Central memory CD8-positive, alpha-beta T cell (primary cell): ENCODE measurements at regions not wholly inside any gene's neighbourhood (a gene's known extent, or its start where the extent isn't known, plus 50 kb on each side); places are given as distances from the start of the nearest gene placed in this dataset.
"Not testable (repeated sequence)": the region's sequence is repeated elsewhere in the genome, so short reads cannot be mapped to it uniquely, and the experiment has no call there.

Experiments used
- ATAC-seq: fragments of 150-1000 bp; cut with Tn5 transposase; replicated peaks from 2 replicates; pipeline ENCODE4 v1.10.0; 2022; ENCODE audit warnings: mild to moderate bottlenecking, moderate FRiP score, moderate number of reproducible peaks; ENCODE audit not compliant: poor library complexity, severe bottlenecking; ENCODE audit errors: extremely low read depth
- DNase-seq, 2 donors: peaks; one replicate each; pipeline ENCODE4 v3.0.0; 2021; ENCODE audit warnings: low spot score in 2 of 2
- H3K27ac Mint-ChIP-seq: one replicate; pipeline ENCODE4 v1.8.0; 2022; ENCODE audit warnings: low read depth, mild to moderate bottlenecking, moderate library complexity, mixed read lengths
- H3K27me3 Mint-ChIP-seq: one replicate; pipeline ENCODE4 v1.8.0; 2022; ENCODE audit warnings: mixed read lengths
- H3K36me3 Mint-ChIP-seq: one replicate; pipeline ENCODE4 v1.8.0; 2022; ENCODE audit warnings: mild to moderate bottlenecking, moderate library complexity, mixed read lengths; ENCODE audit not compliant: insufficient read depth
- H3K4me1 Mint-ChIP-seq: one replicate; pipeline ENCODE4 v1.8.0; 2022; ENCODE audit warnings: mixed read lengths
- H3K4me3 Mint-ChIP-seq: one replicate; pipeline ENCODE4 v1.8.0; 2022; ENCODE audit warnings: mild to moderate bottlenecking, moderate library complexity, mixed read lengths
- H3K9me3 Mint-ChIP-seq: one replicate; pipeline ENCODE4 v1.8.0; 2022; ENCODE audit warnings: mixed read lengths

GRCh38 chr7:155945670-155946325, 133.5 kb upstream of the SHH start:
- H3K27me3 Mint-ChIP-seq = no peaks in the 10 kb centered on the region
- no peak overlapping the region for H3K27ac Mint-ChIP-seq
- no peaks in the 10 kb centered on the region for H3K4me1 Mint-ChIP-seq
- H3K36me3 Mint-ChIP-seq = peaks cover 2% of the 10 kb centered on the region
- peaks cover 7% of the 10 kb centered on the region for H3K9me3 Mint-ChIP-seq
- no peak for DNase-seq
- H3K4me3 Mint-ChIP-seq = no peak overlapping the region
- no peak for ATAC-seq

GRCh38 chr7:155944901-155945300, 132.6 kb upstream of the SHH start:
- peaks cover 2% of the 10 kb centered on the region for H3K36me3 Mint-ChIP-seq
- no peak for DNase-seq
- H3K27ac Mint-ChIP-seq = no peak overlapping the region
- peaks cover 7% of the 10 kb centered on the region for H3K9me3 Mint-ChIP-seq
- no peak for ATAC-seq
- H3K27me3 Mint-ChIP-seq = no peaks in the 10 kb centered on the region
- H3K4me3 Mint-ChIP-seq = no peak overlapping the region
- no peaks in the 10 kb centered on the region for H3K4me1 Mint-ChIP-seq

- no peak overlapping the region for H3K27ac Mint-ChIP-seq
- peaks cover 4% of the 10 kb centered on the region for H3K27me3 Mint-ChIP-seq
- H3K36me3 Mint-ChIP-seq = peaks cover 2% of the 10 kb centered on the region
- no peaks in the 10 kb centered on the region for H3K4me1 Mint-ChIP-seq
- H3K4me3 Mint-ChIP-seq = no peak overlapping the region
- ATAC-seq = no peak
- peaks cover 7% of the 10 kb centered on the region for H3K9me3 Mint-ChIP-seq
- no peak for DNase-seq
Observed at GRCh38 chr7:155943251-155943899, 131.1 kb upstream of the SHH start.

GRCh38 chr7:155942226-155942950, 130.1 kb upstream of the SHH start:
- no peak for DNase-seq
- Mint-ChIP-seq H3K27ac (no peak overlapping the region), H3K36me3 (peaks cover 2% of the 10 kb centered on the region), H3K4me3 (no peak overlapping the region), H3K27me3 (peaks cover 14% of the 10 kb centered on the region), H3K4me1 (no peaks in the 10 kb centered on the region), H3K9me3 (peaks cover 7% of the 10 kb centered on the region)
- ATAC-seq = no peak

GRCh38 chr7:155941688-155942087, 129.4 kb upstream of the SHH start:
- Mint-ChIP-seq H3K36me3 (peaks cover 2% of the 10 kb centered on the region), H3K27ac (no peak overlapping the region), H3K9me3 (peaks cover 4% of the 10 kb centered on the region), H3K4me1 (no peaks in the 10 kb centered on the region), H3K27me3 (peaks cover 20% of the 10 kb centered on the region), H3K4me3 (no peak overlapping the region)
- ATAC-seq = no peak
- no peak for DNase-seq

- Mint-ChIP-seq H3K4me1 (no peaks in the 10 kb centered on the region), H3K27me3 (peaks cover 20% of the 10 kb centered on the region), H3K9me3 (peaks cover 9% of the 10 kb centered on the region), H3K27ac (no peak overlapping the region), H3K36me3 (peaks cover 2% of the 10 kb centered on the region), H3K4me3 (no peak overlapping the region)
- DNase-seq (no peak), ATAC-seq (no peak)
Observed at GRCh38 chr7:155939350-155939749, 127.1 kb upstream of the SHH start.

GRCh38 chr7:155938129-155938528, 125.9 kb upstream of the SHH start:
- peaks cover 2% of the 10 kb centered on the region for H3K36me3 Mint-ChIP-seq

GRCh38 chr7:155935726-155936125, 123.5 kb upstream of the SHH start:
- Mint-ChIP-seq H3K27ac (no peak overlapping the region), H3K36me3 (no peaks in the 10 kb centered on the region), H3K4me1 (no peaks in the 10 kb centered on the region), H3K27me3 (peaks cover 20% of the 10 kb centered on the region), H3K4me3 (no peak overlapping the region), H3K9me3 (peaks cover 9% of the 10 kb centered on the region)
- ATAC-seq = no peak
- no peak for DNase-seq

More at GRCh38 chr7:155938129-155938528, 125.9 kb upstream of the SHH start:
- DNase-seq (no peak), ATAC-seq (no peak)
- Mint-ChIP-seq H3K4me3 (no peak overlapping the region), H3K27me3 (peaks cover 20% of the 10 kb centered on the region), H3K4me1 (no peaks in the 10 kb centered on the region), H3K27ac (no peak overlapping the region), H3K9me3 (peaks cover 9% of the 10 kb centered on the region)

- no peak overlapping the region for H3K27ac Mint-ChIP-seq
Observed at GRCh38 chr7:155935005-155935557, 122.8 kb upstream of the SHH start.

GRCh38 chr7:155932324-155932723, 120.1 kb upstream of the SHH start:
- not testable (repeated sequence) for DNase-seq, H3K9me3 Mint-ChIP-seq, H3K36me3 Mint-ChIP-seq, H3K27ac Mint-ChIP-seq, ATAC-seq, H3K4me3 Mint-ChIP-seq, H3K4me1 Mint-ChIP-seq
- H3K27me3 Mint-ChIP-seq = peaks cover 28% of the 10 kb centered on the region

More at GRCh38 chr7:155935005-155935557, 122.8 kb upstream of the SHH start:
- no peak for DNase-seq
- Mint-ChIP-seq H3K27me3 (peaks cover 22% of the 10 kb centered on the region), H3K36me3 (no peaks in the 10 kb centered on the region), H3K9me3 (peaks cover 9% of the 10 kb centered on the region), H3K4me3 (no peak overlapping the region), H3K4me1 (no peaks in the 10 kb centered on the region)
- ATAC-seq = no peak

- Mint-ChIP-seq H3K27me3 (peaks cover 23% of the 10 kb centered on the region), H3K27ac (no peak overlapping the region), H3K4me3 (no peak overlapping the region), H3K4me1 (no peaks in the 10 kb centered on the region), H3K9me3 (peaks cover 9% of the 10 kb centered on the region), H3K36me3 (no peaks in the 10 kb centered on the region)
- DNase-seq (no peak), ATAC-seq (no peak)
Observed at GRCh38 chr7:155931396-155932085, 119.3 kb upstream of the SHH start.

- no peaks in the 10 kb centered on the region for H3K4me1 Mint-ChIP-seq
- H3K27me3 Mint-ChIP-seq = peaks cover 23% of the 10 kb centered on the region
- no peaks in the 10 kb centered on the region for H3K36me3 Mint-ChIP-seq
- H3K4me3 Mint-ChIP-seq = no peak overlapping the region
- ATAC-seq (no peak), DNase-seq (no peak)
- H3K9me3 Mint-ChIP-seq = peaks cover 9% of the 10 kb centered on the region
- no peak overlapping the region for H3K27ac Mint-ChIP-seq
Observed at GRCh38 chr7:155930527-155930926, 118.3 kb upstream of the SHH start.
